CD4-positive, alpha-beta T cell treated with Interleukin-1 beta for 1 hour (primary cell): ENCODE measurements at regions not wholly inside any gene's neighbourhood (a gene's known extent, or its start where the extent isn't known, plus 50 kb on each side); places are given as distances from the start of the nearest gene placed in this dataset.
"Not testable (repeated sequence)": the region's sequence is repeated elsewhere in the genome, so short reads cannot be mapped to it uniquely, and the experiment has no call there.

Experiments
- DNase-seq, 2 donors: peaks; one replicate each; pipeline ENCODE4 v3.0.0-alpha.2; 2020 to 2022

DNA sequence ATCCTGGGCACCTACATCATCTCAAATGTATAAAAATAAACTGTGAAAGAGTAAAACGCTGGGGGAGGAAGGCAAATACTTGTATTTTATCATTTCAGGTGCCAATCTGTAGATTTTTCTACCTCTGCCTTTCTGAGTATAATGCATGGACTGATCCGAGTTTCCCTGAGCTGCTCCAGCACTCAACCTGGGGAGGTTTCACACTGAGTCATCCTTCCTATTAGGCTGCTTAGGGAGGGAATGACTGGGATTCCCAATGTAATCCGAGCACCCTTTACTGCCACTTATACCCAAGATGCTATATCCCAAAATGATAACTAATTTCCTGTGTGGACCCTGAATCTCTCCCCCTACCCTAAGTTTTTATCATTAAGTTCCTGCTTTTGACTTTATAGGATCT is 126.6 kb downstream of the HNRNPD start:
- DNase-seq, result no peak

DNA sequence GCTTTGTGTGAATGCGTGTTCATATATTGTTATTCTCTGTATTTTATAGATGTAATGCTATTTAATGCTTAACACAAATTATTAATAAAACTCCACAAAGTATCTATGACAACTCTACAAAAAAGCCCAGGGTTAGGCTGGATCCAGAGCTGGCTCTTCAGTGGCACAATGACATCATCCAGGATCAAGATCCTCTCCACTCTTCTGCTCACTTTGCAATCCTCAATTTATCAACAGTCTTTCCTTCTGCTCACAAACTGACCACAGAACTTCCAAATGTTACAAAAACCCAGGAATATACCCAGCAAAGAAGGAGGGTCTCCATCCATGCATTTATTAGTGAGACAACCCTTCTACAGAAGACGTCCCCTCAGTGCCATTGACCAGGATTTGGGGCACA is 132.3 kb downstream of the HNRNPD start:
- no peak for DNase-seq

DNA sequence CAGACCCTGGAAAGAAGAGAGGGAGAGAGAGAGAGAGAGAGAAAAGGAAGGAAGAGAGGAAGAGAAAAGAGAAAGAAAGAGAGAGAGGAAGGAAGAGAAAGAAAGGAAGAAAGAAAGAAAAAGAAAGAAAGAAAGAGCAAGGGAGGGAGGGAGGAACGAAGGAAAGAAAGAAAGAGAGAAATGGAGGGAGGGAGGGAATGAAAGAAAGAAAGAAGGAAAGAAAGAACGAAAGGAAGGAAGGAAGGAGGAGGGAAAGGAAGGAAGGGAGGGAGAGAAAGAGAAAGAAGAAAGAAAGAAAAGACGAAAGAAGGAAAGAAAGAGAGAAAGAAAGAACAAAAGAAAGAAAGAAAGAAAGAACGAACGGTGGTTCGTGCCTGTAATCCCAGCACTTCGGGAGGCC is 133.4 kb downstream of the HNRNPD start:
- no peak for DNase-seq

DNA sequence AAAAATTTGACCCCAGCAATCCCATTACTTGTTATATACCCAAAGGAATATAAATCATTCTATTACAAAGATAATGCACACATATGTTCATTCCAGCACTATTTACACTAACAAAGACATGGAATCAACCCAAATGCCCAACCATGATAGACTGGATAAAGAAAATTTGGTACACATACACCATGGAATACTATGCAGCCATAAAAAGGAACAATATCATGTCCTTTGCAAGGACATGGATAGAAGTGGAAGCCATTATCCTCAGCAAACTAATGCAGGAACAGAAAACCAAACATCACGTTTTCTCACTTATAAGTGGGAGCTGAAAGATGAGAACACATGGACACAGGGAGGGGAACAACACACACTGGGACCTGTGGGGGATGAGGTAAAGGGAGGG is 136.6 kb downstream of the HNRNPD start:
- not testable (repeated sequence) for DNase-seq

DNA sequence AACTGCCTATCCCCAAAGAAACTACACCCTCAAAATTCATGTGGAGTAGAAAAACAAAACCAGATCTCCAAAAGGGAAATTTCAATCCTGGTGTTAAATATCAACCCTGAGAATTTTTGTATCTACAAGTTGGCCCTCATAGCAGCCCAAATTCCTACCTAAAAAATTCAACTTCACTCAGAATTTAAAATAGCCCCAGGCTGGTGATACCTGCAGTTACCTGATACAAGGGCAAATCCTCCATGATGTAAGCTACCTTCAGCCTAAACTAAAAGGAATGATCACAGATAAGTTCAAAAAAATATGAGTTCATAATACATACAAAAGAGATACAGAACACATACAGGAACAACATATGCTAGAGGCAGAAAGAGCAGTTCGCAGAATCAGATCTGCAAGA is 138.4 kb downstream of the HNRNPD start:
- no peak for DNase-seq

DNA sequence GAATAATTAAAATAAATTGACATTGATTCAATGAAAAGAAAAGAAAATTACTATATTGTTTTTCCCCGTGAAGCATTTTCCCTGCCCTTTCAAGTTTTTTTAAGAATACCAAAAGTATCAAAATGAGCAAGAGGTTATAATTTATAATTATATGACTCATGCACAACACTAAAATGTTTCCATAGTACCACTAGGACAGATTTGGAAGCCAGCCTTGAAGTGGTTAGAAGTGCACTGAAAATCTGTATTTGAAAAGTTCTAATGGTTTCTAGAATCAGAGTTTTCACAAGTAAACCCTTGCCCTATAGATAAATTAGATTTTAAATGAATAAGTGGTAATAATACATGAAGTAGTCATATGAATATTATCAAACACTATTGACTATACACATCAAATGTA is 140.9 kb downstream of the HNRNPD start:
- no peak for DNase-seq

DNA sequence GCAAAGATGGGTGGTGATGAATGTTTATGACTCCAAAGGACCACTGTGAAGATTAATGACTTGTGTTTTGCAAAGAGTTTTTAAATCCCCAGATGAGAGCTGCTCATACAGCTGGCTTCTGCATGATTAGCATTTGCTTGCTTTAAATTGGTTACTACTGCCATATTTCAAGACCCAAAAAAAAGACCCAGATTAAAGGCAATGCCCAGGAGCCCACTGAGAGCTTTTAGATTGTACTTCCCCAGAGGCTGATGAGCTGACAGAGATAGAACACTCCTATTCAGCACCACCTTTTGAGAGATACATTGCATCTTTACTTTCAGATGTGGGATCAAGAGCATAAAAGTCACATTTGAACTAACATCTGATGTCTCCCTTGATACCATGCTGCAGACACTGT is 142.0 kb downstream of the HNRNPD start:
- DNase-seq, result no peak

DNA sequence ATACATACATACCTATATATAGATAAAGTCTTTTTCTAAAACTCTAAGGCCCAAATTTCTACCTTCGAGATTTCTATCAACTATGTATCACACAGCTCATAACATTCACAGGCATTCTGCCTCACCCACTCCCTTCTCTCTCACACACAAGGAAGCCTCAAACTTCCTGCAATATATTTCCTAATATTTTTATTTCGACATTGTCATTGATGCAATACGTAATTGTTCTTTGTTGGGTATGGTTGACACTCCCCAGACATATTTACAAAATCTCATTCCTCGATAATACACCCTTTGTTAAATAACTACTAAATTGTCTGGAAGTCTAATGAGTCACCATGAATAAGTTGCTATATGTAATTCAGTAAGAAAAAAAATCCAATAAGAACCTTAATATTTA is 143.5 kb downstream of the HNRNPD start:
- no peak for DNase-seq

DNA sequence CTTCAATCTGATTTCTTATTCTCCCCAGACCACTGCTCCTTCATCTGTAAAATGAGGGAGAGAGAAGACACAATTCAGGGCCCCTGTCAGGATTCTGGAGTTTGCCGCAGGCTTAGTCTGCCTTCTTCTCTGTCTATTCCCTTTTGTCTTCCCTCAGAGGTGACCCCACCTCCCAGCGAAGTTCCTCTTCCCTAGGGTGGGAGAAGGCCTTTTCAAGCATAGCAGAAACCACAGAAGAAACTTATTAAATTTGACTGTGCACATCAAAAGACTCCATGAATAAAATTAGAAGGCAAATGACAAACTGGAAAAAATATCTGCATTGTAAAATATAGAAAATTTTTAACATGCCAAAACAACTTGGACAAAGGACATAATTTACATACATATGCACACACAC is 148.8 kb downstream of the HNRNPD start:
- DNase-seq, result no peak

DNA sequence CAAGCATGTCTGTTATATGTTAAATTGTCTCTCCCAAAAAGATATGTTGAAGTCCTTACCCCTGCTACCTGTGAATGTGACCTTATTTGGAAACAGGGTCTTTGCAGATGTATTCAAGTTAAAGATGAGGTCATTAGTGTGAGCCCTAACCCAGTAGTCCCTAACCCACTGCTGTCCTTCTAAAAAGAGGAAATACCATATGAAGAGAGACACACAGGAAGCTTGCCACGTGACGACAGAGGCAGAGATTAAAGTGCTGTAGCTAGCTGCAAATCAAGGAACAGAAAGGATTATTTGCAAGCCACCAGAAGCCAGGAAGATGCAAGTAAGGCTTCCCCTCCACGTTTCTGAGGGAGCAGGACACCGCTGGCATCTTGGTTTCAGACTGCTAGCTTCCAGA is 150.1 kb downstream of the HNRNPD start:
- DNase-seq, result peak; percentile 35 to 53

DNA sequence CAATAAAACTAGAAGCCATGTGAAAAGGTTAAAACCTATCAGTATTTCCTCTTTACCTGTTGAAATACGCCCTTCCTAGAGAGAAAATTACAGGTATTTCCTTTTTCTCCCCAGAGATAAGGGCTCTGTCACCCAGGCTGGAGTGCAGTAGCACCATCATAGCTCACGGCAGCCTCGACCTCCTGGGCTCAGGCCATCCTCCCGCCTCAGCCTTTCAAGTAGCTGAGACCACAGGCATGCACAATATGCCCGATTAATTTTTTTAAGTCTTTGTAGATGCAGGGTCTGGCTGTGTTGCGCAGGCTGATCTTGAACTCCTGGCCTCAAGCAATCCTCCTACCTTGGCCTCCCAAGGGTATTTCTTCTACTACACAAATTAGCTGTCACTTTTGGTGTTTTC is 154.4 kb downstream of the HNRNPD start:
- DNase-seq, result no peak

DNA sequence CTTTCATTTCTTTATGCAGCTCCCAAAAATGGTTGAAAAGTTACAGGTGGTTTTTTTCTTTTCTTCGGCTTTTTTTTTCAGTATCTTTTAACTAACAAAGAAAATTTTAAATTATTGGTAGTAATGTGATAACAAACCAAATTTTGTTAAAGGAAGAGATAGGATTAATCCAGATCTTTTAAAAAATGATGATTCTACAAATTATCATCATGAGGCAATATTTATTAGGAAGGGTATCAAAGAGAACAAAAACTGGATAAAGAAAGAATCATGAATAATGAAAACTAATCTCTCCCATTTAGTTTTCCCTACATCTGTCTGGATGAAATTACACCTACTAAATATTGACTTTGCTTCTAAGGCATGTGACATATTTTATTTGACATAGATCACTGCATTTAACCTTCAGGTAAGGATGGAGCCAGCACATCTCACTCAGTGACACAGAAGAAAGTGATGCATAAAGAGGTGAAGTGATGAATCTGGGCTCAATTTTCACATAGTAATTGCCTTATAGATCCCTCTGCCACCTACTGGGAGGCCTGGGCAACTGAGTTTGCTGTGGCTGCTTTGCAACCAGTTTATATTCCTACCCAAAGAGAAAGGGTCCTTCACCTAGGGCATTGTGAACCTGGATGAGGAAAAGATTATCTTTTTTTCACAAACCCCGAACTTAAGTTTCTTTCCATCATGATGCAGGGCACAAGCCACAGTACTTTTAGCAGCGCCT is 155.6 kb downstream of the HNRNPD start:
- DNase-seq, result peak in 1 of 2 donors; percentile 4

DNA sequence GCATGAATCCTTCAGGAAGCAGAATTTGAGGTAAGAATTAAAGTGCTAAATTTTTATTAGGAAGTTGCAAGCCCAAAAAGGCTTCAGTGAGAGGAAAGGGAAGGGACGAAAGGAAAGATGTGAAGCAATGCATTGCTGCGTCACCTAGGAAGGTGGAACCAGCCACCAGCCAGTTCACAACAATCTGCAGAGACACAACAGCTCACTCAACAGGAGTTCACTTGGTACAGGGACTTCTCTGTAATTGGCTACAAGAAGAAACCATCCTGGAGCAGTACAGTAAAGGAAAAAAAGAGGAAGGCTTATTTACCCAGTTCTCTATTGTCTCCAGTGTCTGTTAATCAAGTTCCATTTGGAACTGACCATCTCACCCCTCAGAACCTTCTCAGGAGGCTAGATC is 157.6 kb downstream of the HNRNPD start:
- no peak for DNase-seq

DNA sequence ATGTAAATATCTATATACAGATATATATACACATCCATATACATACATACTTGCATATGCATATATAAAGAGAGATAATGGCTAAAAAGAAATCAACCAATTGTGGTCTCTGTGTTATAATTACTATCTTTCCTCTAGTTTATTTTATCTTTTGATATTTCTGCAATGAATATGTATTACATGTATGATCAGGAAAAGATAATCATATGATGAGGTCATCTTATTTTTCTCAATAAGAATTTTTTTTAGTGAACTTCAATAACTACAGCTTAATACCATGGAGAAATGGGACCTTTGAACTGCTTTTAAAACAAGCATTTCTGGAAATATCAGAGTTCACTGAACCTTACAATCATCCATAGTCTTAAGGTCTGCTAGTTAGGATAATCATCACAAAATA is 158.0 kb downstream of the HNRNPD start:
- DNase-seq, result no peak

DNA sequence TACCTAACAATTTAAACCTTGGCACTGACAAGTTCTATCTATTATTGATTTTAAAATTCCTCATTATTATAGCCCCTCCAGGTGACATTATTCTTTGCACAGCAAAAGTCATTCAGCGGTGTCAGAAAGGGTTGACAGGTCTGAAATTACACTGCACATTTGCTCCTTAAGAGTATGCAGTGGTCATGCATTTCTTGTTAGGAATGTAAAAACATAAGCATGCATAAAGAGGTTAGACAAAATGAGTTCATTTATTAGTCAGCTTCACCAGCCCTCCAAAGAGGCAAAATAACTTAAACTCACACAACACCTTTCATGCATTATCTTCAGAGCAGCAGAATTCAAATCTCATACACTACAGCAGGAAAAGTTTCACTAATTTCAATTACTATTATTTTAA is 158.8 kb downstream of the HNRNPD start:
- DNase-seq, result no peak

DNA sequence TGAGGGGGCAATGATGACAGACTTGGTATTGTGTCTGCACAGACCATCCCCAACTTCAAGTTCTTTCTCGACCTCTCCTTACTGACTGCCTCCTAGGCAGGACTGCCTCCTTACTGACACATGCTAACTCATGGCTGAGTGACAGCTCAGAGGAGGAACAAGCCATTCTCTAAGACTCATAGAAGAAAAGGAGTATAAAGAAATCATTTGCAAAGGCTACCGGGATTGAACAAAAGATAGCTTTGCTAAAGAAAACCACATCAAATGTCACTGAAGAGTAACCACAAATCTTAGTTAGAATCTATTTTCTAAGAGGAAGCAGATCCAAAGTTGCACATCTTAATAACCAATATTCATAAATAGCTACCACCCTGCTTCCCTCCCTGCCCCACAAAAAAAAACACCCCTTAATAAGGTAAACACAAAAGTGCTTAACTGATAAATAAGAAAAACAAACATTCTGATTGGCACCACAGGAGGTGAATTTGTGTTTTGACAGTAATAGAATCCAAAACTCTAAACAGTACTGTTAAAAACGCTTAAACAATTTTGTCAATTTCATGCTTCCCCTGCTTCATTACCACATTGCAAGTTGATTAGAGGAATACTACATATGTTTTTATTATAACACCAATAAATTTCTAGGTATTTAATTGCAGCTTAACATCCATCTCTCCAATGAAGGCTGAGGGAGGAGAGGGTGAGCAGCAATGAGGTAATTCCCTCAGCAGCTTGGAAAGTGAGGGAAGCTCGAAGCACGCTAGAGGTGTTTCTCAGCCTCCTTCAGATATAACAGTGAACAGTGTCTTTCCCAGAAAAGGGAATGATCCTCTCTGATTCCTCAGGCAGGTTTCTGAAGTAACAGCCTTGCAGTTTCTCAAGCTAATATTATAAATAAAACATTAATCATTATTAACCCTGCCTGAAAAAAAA is 160.0 kb downstream of the HNRNPD start:
- peak in 1 of 2 donors; percentile 42 for DNase-seq

DNA sequence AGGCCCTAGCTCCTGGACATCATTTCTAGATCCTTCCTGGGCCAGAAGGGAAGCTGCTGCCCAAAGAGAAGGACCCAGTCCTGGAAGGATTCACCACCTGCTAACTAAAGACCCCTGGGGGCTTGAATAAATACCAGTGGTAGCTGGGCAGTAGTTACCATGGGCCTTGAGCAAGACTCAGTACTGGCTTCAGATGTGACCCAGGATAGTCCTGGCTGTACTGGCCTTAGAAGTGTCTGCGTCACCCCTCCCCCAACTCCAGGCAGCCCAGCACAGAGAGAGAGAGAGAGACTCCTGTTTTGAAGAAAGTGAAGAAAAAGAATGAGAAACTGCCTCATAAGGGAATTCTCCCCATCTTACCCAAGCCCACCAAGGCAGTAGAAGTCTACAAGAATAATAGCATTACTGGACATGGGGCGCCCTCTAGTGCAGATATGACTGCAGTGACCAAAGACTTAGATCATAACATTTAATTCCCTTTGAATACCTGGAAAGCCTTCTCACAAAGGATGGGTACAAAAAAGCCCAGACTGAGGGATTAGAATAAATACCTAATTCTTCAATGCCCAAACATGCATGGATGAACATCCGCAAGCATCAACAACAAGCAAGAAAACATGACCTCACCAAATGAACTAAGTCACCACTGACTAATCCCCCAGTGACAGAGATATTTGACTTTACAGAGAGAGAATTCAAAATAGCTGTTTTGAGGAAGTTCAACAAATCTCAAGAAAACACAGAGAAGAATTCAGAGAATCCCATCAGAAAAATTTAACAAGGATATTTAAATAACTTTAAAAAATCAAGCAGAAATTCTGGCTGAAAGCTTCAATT is 171.8 kb downstream of the HNRNPD start:
- DNase-seq, result peak; percentile 33 to 53

DNA sequence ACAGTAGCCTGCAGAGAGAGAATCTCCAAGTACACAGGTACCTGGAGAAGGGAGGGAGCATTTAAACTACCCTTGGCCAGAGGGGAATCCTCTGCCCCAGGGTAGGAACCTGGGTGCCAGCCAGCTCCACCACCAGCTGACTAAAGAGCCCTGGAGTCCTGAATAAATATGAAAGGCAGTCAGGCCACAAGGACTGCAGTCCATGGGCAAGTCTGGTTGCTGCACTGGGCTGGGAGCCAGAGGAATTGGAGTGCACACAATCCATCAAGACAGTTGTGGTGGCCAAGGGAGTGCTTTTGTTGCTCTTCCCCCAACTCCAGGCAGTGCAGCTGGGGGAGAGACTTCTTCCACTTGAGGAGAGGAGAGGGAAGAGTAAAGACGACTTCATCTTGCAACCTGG is 172.5 kb downstream of the HNRNPD start:
- no peak for DNase-seq

DNA sequence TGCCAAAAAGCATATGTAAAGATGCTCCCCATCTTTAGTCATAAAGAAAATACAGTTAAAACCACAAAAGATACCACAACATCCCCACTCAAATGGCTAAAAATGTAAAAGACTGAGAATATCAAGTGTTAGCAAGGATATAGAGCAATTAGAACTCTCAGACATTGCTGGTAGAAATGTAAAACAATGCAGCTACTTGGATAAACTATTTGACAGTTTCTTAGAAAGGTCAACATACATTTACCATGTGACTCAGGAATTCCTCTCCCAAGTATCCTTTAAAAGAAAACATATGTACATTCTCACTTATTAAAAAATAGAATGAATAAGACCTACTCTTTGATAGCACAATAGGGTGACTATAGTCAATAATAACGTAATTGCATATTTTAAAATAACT is 173.7 kb downstream of the HNRNPD start:
- DNase-seq, result no peak

DNA sequence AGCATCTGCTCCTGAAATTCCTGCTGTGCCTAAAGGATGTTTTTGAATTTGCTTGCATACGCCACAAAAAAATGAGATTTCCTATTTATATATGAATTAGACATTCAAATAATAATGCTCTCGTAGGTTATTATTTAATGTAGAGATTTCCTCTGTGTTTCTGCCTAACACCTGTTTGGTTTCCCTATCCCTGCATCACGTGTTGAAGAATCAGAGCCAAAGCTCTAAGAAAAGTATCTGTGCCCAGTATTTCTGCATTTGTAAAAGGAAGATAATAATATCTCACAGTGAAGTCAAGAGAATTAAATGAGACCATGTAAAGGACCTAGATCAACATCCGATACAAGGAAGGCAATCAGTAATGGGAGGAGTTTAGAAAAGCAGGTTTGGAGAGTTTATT is 179.5 kb downstream of the HNRNPD start:
- no peak for DNase-seq

DNA sequence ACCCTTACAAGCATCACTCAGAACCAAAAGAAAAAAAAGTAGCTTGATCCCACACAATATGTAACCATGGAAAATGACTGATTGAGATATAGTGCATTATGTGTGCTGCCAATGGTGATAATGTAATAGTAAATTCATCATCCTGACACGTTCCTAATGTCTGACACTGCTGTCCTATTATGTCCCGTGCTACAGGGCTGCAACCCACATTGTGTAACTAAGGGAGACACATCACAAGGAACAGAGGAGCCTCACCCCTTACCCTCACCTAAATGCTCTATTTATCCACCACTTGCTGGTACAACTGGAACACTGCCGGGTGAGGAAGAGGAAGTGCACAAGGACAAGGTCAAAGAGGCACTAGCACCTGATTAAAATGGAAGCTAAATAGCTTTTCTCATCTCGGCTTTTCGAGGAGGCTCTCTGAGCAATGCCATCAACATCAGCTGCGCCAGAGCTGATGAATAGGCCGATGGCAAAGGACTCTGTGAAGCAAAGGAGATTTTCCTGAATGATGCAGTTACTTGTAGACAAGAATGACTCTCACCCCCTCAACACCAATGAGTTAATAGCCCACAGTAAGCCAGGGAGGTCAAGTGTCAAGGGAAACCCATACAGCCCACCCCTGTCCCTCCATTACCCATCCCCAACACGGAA is 181.6 kb downstream of the HNRNPD start:
- DNase-seq, result no peak

DNA sequence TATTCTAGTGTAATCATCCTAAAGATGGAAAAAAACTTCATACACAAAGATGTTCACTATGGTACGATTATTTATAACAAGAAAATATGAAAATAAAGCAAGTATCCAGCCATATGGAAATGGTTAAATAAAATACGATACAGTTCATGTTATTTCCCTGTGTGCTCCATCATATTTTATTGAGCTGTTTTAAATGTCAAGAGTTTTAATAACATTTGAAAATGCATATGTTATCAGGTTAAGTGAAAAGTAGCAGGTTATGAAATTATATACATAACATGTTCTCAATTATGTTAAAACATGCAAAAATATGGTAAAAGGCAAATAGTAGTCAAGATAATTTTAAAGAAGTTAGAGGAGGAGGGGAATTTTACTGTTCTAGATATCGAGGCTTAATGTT is 192.0 kb downstream of the HNRNPD start:
- no peak for DNase-seq

DNA sequence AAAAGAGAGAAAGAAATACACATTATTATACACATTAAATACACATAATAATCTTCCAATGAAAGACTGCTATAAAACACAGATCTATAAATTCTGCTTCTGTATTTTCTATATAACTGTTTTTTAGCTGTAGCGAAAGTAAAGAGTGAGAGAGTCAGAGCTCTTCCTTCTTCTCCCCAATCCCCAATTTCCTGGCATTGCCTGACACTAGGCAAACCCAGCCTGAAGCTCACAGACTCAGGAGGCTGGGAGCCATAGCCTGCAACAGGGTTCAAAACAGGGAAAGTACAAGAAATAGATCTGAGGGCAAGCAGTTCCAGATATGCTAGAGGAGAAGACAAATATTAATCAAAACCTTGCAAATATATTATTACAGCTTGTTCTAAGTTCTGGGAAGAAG is 201.6 kb downstream of the HNRNPD start:
- DNase-seq, result no peak
